Spleen (tissue), 11 donors: ENCODE measurements at regions not wholly inside any gene's neighbourhood (a gene's known extent, or its start where the extent isn't known, plus 50 kb on each side); places are given as distances from the start of the nearest gene placed in this dataset.

Source experiments
- DNase-seq: peaks from one replicate; pipeline ENCODE4 v3.0.0-alpha.2; 2020
- H3K27ac ChIP-seq, 8 donors: fragments of 200-600 bp; sonication (generic) in 7 of 8; 1 replicate in 4 of 8; 2 replicates in 4 of 8; pipeline versions ENCODE4 v1.5.0 to v1.8.0; 2016 to 2021; ENCODE audit warnings: inconsistent platforms in 4 of 8, mild to moderate bottlenecking in 4 of 8, moderate library complexity in 1 of 8
- H3K27me3 ChIP-seq, 7 donors: fragments of 200-600 bp; sonication (generic) in 6 of 7; replicated peaks in 1 of 7; 1 replicate in 4 of 7; 2 replicates in 3 of 7; pipeline versions ENCODE4 v1.5.0 to v1.8.0; 2016 to 2021; ENCODE audit warnings: inconsistent platforms in 3 of 7, mild to moderate bottlenecking in 1 of 7
- H3K36me3 ChIP-seq, 6 donors: fragments of 200-600 bp; sonication (generic) in 5 of 6; 1 replicate in 4 of 6; 2 replicates in 2 of 6; pipeline versions ENCODE4 v1.5.0 to v1.8.0; 2016 to 2021; ENCODE audit warnings: inconsistent platforms in 2 of 6
- H3K4me1 ChIP-seq, 6 donors: fragments of 200-600 bp; sonication (generic) in 5 of 6; 1 replicate in 3 of 6; 2 replicates in 3 of 6; pipeline versions ENCODE4 v1.5.0 to v1.8.0; 2016 to 2021; ENCODE audit warnings: inconsistent platforms in 3 of 6
- H3K4me3 ChIP-seq, 8 donors: fragments of 200-600 bp; sonication (generic) in 7 of 8; 1 replicate in 4 of 8; 2 replicates in 4 of 8; pipeline versions ENCODE4 v1.5.0 to v1.8.0; 2016 to 2021; ENCODE audit warnings: inconsistent platforms in 4 of 8, mild to moderate bottlenecking in 4 of 8, moderate library complexity in 2 of 8
- H3K9me3 ChIP-seq, 8 donors: fragments of 200-600 bp; sonication (generic) in 7 of 8; 1 replicate in 4 of 8; 2 replicates in 4 of 8; pipeline versions ENCODE4 v1.5.0 to v1.8.0; 2016 to 2021; ENCODE audit warnings: inconsistent platforms in 4 of 8
- CTCF ChIP-seq, 11 experiments: fragments of 200-600 bp in 7 of 11; fragments of 450-650 bp in 4 of 11; sonication (generic) in 4 of 11; IDR thresholded peaks in 8 of 11; conservative IDR thresholded peaks in 3 of 11; 1 replicate in 7 of 11; 2 replicates in 4 of 11; pipeline versions ENCODE4 v1.4.0 to v1.8.0; 2016 to 2021; ENCODE audit warnings: antibody characterized with exemption in 11 of 11, inconsistent platforms in 4 of 11, mild to moderate bottlenecking in 1 of 11
- POLR2A ChIP-seq, 3 donors: fragments of 450-650 bp; IDR thresholded peaks; one replicate each; pipeline ENCODE4 v1.5.1; 2017; ENCODE audit warnings: antibody characterized with exemption in 3 of 3, mild to moderate bottlenecking in 1 of 3
- POLR2AphosphoS5 ChIP-seq, 3 donors: sonication (generic); formaldehyde crosslinking; IDR thresholded peaks; one replicate each; pipeline ENCODE4 v1.5.1; 2017; ENCODE audit warnings: antibody characterized with exemption in 3 of 3
- WGBS, 5 donors: extraction: QIAGEN DNeasy Blood & Tissue Kit in 3 of 5; methylation state at CpG; one replicate each; pipeline versions ENCODE4 v1.1.5 to v1.1.7; 2013 to 2018; 5-methylcytosine and 5-hydroxymethylcytosine counted together
- intact Hi-C: fragments of 100-400 bp; cut with DNase I; formaldehyde crosslinking; loops from one replicate; pipeline ENCODE4 v1.15.0; 2023; ENCODE audit warnings: low total_unique reads
- donor health status: healthy with polysubstance abuse.
- donor health status: DM: no; HTN: no; CAD: no; lungs with moderate emphysema.
- donor health status: DM: no; HTN: no; CAD: no.
- donor health status: Bipolar disorder and iron deficiency.
- donor health status: healthy.
- donor health status: DM: no; HTN: no; CAD: no.
- donor health status: DM: yes; HTN: yes; CAD: no.

GRCh38 chr12:104844123-104844522, 114.0 kb downstream of the SLC41A2 start:
- no peak overlapping the region for H3K4me3 ChIP-seq
- intact Hi-C loops, result no loop called here
- H3K27ac ChIP-seq, result no peak overlapping the region
- no peaks in the 10 kb centered on the region for H3K36me3 ChIP-seq
- DNase-seq, result no peak
- H3K4me1 ChIP-seq, result no peaks in the 10 kb centered on the region
- H3K9me3 ChIP-seq, result no peaks in the 10 kb centered on the region
- 95 to 100% (median 98%) methylated on average over 1 of the region's 1 CpG for WGBS, 5 donors
- no peaks in the 10 kb centered on the region for H3K27me3 ChIP-seq
- TF ChIP-seq POLR2AphosphoS5 (IDR thresholded peaks at IDR 0.05), result no peak
- no peak for TF ChIP-seq POLR2A (IDR thresholded peaks at IDR 0.05)
- no peak for TF ChIP-seq CTCF (IDR thresholded peaks at IDR 0.05 in 8 of 11, conservative IDR thresholded peaks at IDR 0.05 in 3 of 11)

GRCh38 chr12:104840262-104840661, 117.8 kb downstream of the SLC41A2 start:
- WGBS, 5 donors, result 87 to 100% (median 95%) methylated on average over 1 of the region's 1 CpG
- intact Hi-C loops, result no loop called here
- Histone ChIP-seq H3K4me1 (no peaks in the 10 kb centered on the region), H3K4me3 (no peak overlapping the region), H3K9me3 (no peaks in the 10 kb centered on the region), H3K27ac (no peak overlapping the region), H3K27me3 (no peaks in the 10 kb centered on the region), H3K36me3 (no peaks in the 10 kb centered on the region)
- TF ChIP-seq CTCF (IDR thresholded peaks at IDR 0.05 in 8 of 11, conservative IDR thresholded peaks at IDR 0.05 in 3 of 11) (no peak), POLR2AphosphoS5 (IDR thresholded peaks at IDR 0.05) (no peak), POLR2A (IDR thresholded peaks at IDR 0.05) (no peak)
- DNase-seq, result no peak

- Histone ChIP-seq H3K27ac (no peak overlapping the region), H3K4me3 (no peak overlapping the region), H3K27me3 (no peaks in the 10 kb centered on the region), H3K36me3 (no peaks in the 10 kb centered on the region), H3K4me1 (no peaks in the 10 kb centered on the region), H3K9me3 (no peaks in the 10 kb centered on the region)
- no peak for TF ChIP-seq POLR2A (IDR thresholded peaks at IDR 0.05)
- no peak for TF ChIP-seq CTCF (IDR thresholded peaks at IDR 0.05 in 8 of 11, conservative IDR thresholded peaks at IDR 0.05 in 3 of 11)
- no peak for DNase-seq
- WGBS, 5 donors, result 89 to 95% (median 92%) methylated on average over 2 of the region's 2 CpGs
- intact Hi-C loops, result no loop called here
Observed at GRCh38 chr12:104835317-104835716, 122.8 kb downstream of the SLC41A2 start.

GRCh38 chr12:104834607-104835006, 123.5 kb downstream of the SLC41A2 start:
- intact Hi-C loops, result no loop called here
- Histone ChIP-seq H3K27ac (no peak overlapping the region), H3K9me3 (no peaks in the 10 kb centered on the region), H3K36me3 (no peaks in the 10 kb centered on the region), H3K4me1 (no peaks in the 10 kb centered on the region), H3K4me3 (no peak overlapping the region), H3K27me3 (no peaks in the 10 kb centered on the region)
- no peak for DNase-seq
- TF ChIP-seq CTCF (IDR thresholded peaks at IDR 0.05 in 8 of 11, conservative IDR thresholded peaks at IDR 0.05 in 3 of 11) (no peak), POLR2A (IDR thresholded peaks at IDR 0.05) (no peak), POLR2AphosphoS5 (IDR thresholded peaks at IDR 0.05) (no peak)
